H9 (cell line): ENCODE measurements at regions not wholly inside any gene's neighbourhood (a gene's known extent, or its start where the extent isn't known, plus 50 kb on each side); places are given as distances from the start of the nearest gene placed in this dataset.

Source experiments
- DNase-seq: peaks from one replicate; pipeline ENCODE4 v3.0.0-alpha.2; 2017
- H2AFZ ChIP-seq: one replicate; pipeline ENCODE4 v1.6.1; 2013; ENCODE audit warnings: mild to moderate bottlenecking, low read length, control low read depth, moderate library complexity
- H2AK5ac ChIP-seq: 2 replicates; pipeline ENCODE4 v1.6.1; 2013; ENCODE audit warnings: low read length, control low read depth, mixed read lengths; ENCODE audit not compliant: insufficient read length
- H2BK120ac ChIP-seq: one replicate; pipeline ENCODE4 v1.6.1; 2013; ENCODE audit warnings: low read depth, mild to moderate bottlenecking, low read length, control low read depth, inconsistent platforms; ENCODE audit not compliant: poor library complexity, severe bottlenecking
- H2BK12ac ChIP-seq: 2 replicates; pipeline ENCODE4 v1.6.1; 2013; ENCODE audit warnings: low read length, control low read depth, mixed read lengths, low read depth; ENCODE audit not compliant: insufficient read length
- H2BK15ac ChIP-seq: 2 replicates; pipeline ENCODE4 v1.6.1; 2013; ENCODE audit warnings: low read depth, low read length, control low read depth
- H2BK20ac ChIP-seq: one replicate; pipeline ENCODE4 v1.6.1; 2013; ENCODE audit warnings: low read depth, mild to moderate bottlenecking, low read length, control low read depth, inconsistent platforms; ENCODE audit not compliant: poor library complexity, severe bottlenecking
- H2BK5ac ChIP-seq: 2 replicates; pipeline ENCODE4 v1.6.1; 2013; ENCODE audit warnings: low read length, control low read depth, mixed read lengths; ENCODE audit not compliant: insufficient read length
- H3K14ac ChIP-seq: 2 replicates; pipeline ENCODE4 v1.6.1; 2013; ENCODE audit warnings: low read length, control low read depth; ENCODE audit not compliant: insufficient read depth
- H3K18ac ChIP-seq: 2 replicates; pipeline ENCODE4 v1.6.1; 2013; ENCODE audit warnings: low read depth, mild to moderate bottlenecking, mixed read lengths, low read length, control low read depth; ENCODE audit not compliant: insufficient read length
- H3K23ac ChIP-seq: 2 replicates; pipeline ENCODE4 v1.6.1; 2013; ENCODE audit warnings: low read length, control low read depth, mixed read lengths, low read depth; ENCODE audit not compliant: insufficient read length
- H3K23me2 ChIP-seq: 2 replicates; pipeline ENCODE4 v1.6.1; 2013; ENCODE audit warnings: low read depth, mild to moderate bottlenecking, mixed read lengths, low read length, control low read depth; ENCODE audit not compliant: insufficient read length, poor library complexity, severe bottlenecking
- H3K27ac ChIP-seq: 2 replicates; pipeline ENCODE4 v1.5.1; 2013; ENCODE audit warnings: low read length, control low read depth, mixed read lengths, low read depth; ENCODE audit not compliant: insufficient read length
- H3K27me3 ChIP-seq: 2 replicates; pipeline ENCODE4 v1.6.1; 2013; ENCODE audit warnings: low read length, control low read depth, inconsistent platforms; ENCODE audit not compliant: insufficient read depth
- H3K4ac ChIP-seq: 2 replicates; pipeline ENCODE4 v1.6.1; 2013; ENCODE audit warnings: low read depth, mild to moderate bottlenecking, control low read depth, inconsistent platforms, low read length, moderate library complexity
- H3K4me1 ChIP-seq: 2 replicates; pipeline ENCODE4 v1.6.1; 2013; ENCODE audit warnings: low read length, control low read depth, inconsistent platforms; ENCODE audit not compliant: insufficient read depth
- H3K4me2 ChIP-seq: 2 replicates; pipeline ENCODE4 v1.6.1; 2013; ENCODE audit warnings: low read length, control low read depth, mixed read lengths; ENCODE audit not compliant: insufficient read length, insufficient read depth
- H3K56ac ChIP-seq: 2 replicates; pipeline ENCODE4 v1.6.1; 2013; ENCODE audit warnings: low read depth, mild to moderate bottlenecking, mixed read lengths, low read length, control low read depth; ENCODE audit not compliant: insufficient read length
- H3K79me1 ChIP-seq: 2 replicates; pipeline ENCODE4 v1.6.1; 2013; ENCODE audit warnings: low read depth, mild to moderate bottlenecking, moderate library complexity, low read length, control low read depth, inconsistent platforms; ENCODE audit not compliant: insufficient read depth, poor library complexity, severe bottlenecking
- H3K79me2 ChIP-seq: 2 replicates; pipeline ENCODE4 v1.6.1; 2013; ENCODE audit warnings: low read length, control low read depth, inconsistent platforms; ENCODE audit not compliant: insufficient read depth
- H3K9ac ChIP-seq: 2 replicates; pipeline ENCODE4 v1.6.1; 2013; ENCODE audit warnings: low read length, control low read depth, mixed read lengths; ENCODE audit not compliant: insufficient read length; ENCODE audit errors: extremely low read depth
- H3K9me3 ChIP-seq: one replicate; pipeline ENCODE4 v1.6.1; 2013; ENCODE audit warnings: low read depth, low read length, inconsistent platforms; ENCODE audit not compliant: control insufficient read depth
- H3T11ph ChIP-seq: one replicate; pipeline ENCODE4 v1.6.1; 2013; ENCODE audit warnings: mild to moderate bottlenecking, low read length, control low read depth, inconsistent platforms
- H4K20me1 ChIP-seq: one replicate; pipeline ENCODE4 v1.6.1; 2013; ENCODE audit not compliant: control insufficient read depth, insufficient read length, insufficient read depth
- H4K5ac ChIP-seq: 2 replicates; pipeline ENCODE4 v1.6.1; 2013; ENCODE audit warnings: low read depth, mild to moderate bottlenecking, mixed read lengths, low read length, control low read depth; ENCODE audit not compliant: insufficient read length
- H4K8ac ChIP-seq: replicated peaks from 2 replicates; pipeline ENCODE4 v1.6.1; 2013; ENCODE audit warnings: low read length, control low read depth, mixed read lengths, low read depth; ENCODE audit not compliant: insufficient read length
- H4K91ac ChIP-seq: 2 replicates; pipeline ENCODE4 v1.6.1; 2013; ENCODE audit warnings: low read depth, mild to moderate bottlenecking, moderate library complexity, mixed read lengths, low read length, control low read depth; ENCODE audit not compliant: insufficient read length
- H3K27ac Mint-ChIP-seq, 3 experiments: 2 replicates in 2 of 3; 3 replicates in 1 of 3; pipeline ENCODE4 v1.8.0; 2020 to 2021; ENCODE audit warnings: mixed read lengths in 3 of 3, mild to moderate bottlenecking in 1 of 3, moderate library complexity in 1 of 3
- H3K27me3 Mint-ChIP-seq: 2 replicates; pipeline ENCODE4 v1.8.0; 2021; ENCODE audit warnings: low read depth, mild to moderate bottlenecking, moderate library complexity, mixed read lengths
- H3K36me3 Mint-ChIP-seq, 3 experiments: 2 replicates in 2 of 3; 3 replicates in 1 of 3; pipeline ENCODE4 v1.8.0; 2020 to 2021; ENCODE audit warnings: low read depth in 3 of 3, mixed read lengths in 3 of 3; ENCODE audit not compliant: insufficient read depth in 1 of 3
- H3K4me1 Mint-ChIP-seq, 2 experiments: 2 replicates each; pipeline ENCODE4 v1.8.0; 2020; ENCODE audit warnings: mixed read lengths in 2 of 2
- H3K4me3 Mint-ChIP-seq, 2 experiments: 2 replicates in 1 of 2; 3 replicates in 1 of 2; pipeline ENCODE4 v1.8.0; 2020 to 2021; ENCODE audit warnings: mild to moderate bottlenecking in 2 of 2, mixed read lengths in 2 of 2, moderate library complexity in 1 of 2
- H3K9me3 Mint-ChIP-seq, 2 experiments: 2 replicates in 1 of 2; 3 replicates in 1 of 2; pipeline ENCODE4 v1.8.0; 2020; ENCODE audit warnings: mild to moderate bottlenecking in 2 of 2, mixed read lengths in 2 of 2, moderate library complexity in 1 of 2
- CTCF ChIP-seq: fragments of 200-600 bp; sonication (generic); conservative IDR thresholded peaks from 3 replicates; pipeline ENCODE4 v1.8.0; 2021; ENCODE audit warnings: antibody characterized with exemption, mild to moderate bottlenecking
- WGBS: extraction: QIAGEN DNeasy Blood & Tissue Kit; methylation state at CpG from one replicate; pipeline ENCODE4 v1.1.7; 2013; ENCODE audit warnings: missing lambda C conversion rate, low lambda C conversion rate, mixed read lengths; ENCODE audit not compliant: insufficient read length; ENCODE audit errors: extremely low coverage; 5-methylcytosine and 5-hydroxymethylcytosine counted together

GRCh38 chr10:93223336-93223735 lies 149.6 kb downstream of the CYP26A1 start:
- H3K4ac ChIP-seq: no peak overlapping the region
- no peak overlapping the region for H2BK5ac ChIP-seq
- no peaks in the 10 kb centered on the region for H3K79me2 ChIP-seq
- H4K5ac ChIP-seq: no peak overlapping the region
- no peak overlapping the region for H2AFZ ChIP-seq
- Mint-ChIP-seq H3K4me1 (peaks cover 3 to 11% of the 10 kb centered on the region in 2 experiments; a peak in 3 of 4 replicates), H3K4me3 (no peak overlapping the region), H3K27ac (no peak overlapping the region), H3K27me3 (peaks cover 1% of the 10 kb centered on the region; the same call in 1 of the 2 replicates), H3K9me3 (peaks cover 9 to 15% of the 10 kb centered on the region in 2 experiments), H3K36me3 (peaks cover 9 to 10% (median 9%) of the 10 kb centered on the region in 3 experiments)
- no peaks in the 10 kb centered on the region for H3K9me3 ChIP-seq
- no peak overlapping the region for H2BK15ac ChIP-seq
- H3K23ac ChIP-seq: no peak overlapping the region
- no peak overlapping the region for H4K91ac ChIP-seq
- H3K4me1 ChIP-seq: no peaks in the 10 kb centered on the region; the same call in 1 of the 2 replicates
- WGBS: no CpG with 5 or more reads among the region's 3 CpGs
- H3T11ph ChIP-seq: no peak overlapping the region
- DNase-seq: no peak
- H3K14ac ChIP-seq: no peak overlapping the region
- H4K8ac ChIP-seq: no peak overlapping the region
- no peak overlapping the region for H2AK5ac ChIP-seq
- H3K27me3 ChIP-seq: no peaks in the 10 kb centered on the region
- no peaks in the 10 kb centered on the region for H4K20me1 ChIP-seq
- no peak overlapping the region for H3K18ac ChIP-seq
- H3K56ac ChIP-seq: no peak overlapping the region
- no peaks in the 10 kb centered on the region for H3K23me2 ChIP-seq
- no peaks in the 10 kb centered on the region for H3K79me1 ChIP-seq
- TF ChIP-seq CTCF: no peak
- H3K4me2 ChIP-seq: no peak overlapping the region
- H2BK20ac ChIP-seq: no peak overlapping the region
- no peak overlapping the region for H2BK120ac ChIP-seq
- no peak overlapping the region for H3K9ac ChIP-seq
- no peak overlapping the region for H2BK12ac ChIP-seq
- H3K27ac ChIP-seq: no peak overlapping the region
